Hippocampal formation (tissue), 2 donors: ENCODE measurements at regions not wholly inside any gene's neighbourhood (a gene's known extent, or its start where the extent isn't known, plus 50 kb on each side); places are given as distances from the start of the nearest gene placed in this dataset.
"Not testable (repeated sequence)": the region's sequence is repeated elsewhere in the genome, so short reads cannot be mapped to it uniquely, and the experiment has no call there.

Source experiments
- DNase-seq, 2 donors: peaks; one replicate each; lab custom pipeline; 2025; lab: John Stamatoyannopoulos, UW

DNA sequence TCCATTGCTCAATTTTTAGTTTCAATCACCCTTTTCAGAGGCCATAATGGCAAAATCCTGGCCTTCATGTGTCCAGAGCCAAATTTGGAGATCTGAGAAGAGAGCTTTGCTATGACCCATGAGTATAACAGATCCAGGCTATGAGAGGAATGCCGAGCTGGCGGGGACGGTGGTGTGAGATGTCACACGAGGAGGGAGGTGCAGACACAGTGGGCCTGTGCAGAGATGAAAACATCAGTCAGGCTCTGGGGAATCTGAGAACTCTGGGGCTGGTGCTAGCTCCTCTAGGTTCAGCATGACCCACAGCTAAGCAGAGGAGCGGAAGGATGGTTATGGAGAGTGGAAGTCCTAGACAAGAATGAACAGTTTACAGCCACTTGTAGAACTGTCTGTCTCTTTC is 398.3 kb upstream of the ATP10A start:
- no peak for DNase-seq

DNA sequence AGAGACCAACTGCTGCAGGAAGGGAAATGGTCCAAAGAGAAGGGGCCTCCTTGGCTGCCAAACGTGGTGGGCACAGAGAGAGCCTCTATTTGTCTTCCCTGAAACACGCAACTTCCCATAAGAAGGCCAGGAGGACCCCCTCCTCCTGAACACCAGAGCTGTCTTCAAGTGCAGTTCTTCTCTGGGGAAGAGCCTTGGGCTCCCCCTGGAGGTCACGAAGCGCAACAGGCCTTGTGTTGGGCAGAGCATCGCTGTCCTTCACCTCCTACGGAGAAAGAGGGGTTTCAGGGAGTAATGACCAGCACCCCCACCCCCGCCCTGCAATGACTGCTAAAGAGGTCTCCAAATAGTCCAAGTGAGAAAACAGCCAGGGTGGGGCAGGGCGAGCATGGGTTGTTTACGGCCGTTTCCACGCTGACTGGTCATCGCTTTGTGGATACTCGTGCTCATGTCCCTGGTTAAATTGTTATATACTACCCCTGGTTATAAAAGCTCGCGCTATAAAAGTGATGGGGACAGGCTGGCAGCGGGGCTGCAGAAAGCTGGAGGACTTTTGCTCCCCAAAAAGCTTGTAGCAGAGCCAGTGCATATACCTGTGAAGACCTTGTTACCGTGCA is 397.5 kb upstream of the ATP10A start:
- peak in 1 of 2 donors; percentile 5 for DNase-seq

DNA sequence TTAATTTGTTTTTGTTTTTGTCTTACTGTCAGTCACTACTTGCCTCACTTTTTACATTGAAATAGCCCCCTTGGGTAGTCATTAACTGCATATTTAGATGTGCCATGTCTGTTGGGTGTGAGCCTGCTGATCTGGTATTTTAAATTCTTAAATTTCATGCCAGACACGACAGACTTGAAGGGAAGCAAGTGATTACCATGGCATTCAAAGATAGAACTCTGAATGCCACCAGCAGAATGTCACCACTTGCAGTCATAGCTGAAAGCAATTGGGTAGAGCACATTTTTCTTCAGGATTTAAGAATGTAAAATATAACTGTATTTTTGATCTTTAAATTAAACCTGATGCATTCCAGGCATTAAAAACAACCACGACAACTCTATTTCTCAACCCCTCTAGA is 396.5 kb upstream of the ATP10A start:
- DNase-seq: no peak

DNA sequence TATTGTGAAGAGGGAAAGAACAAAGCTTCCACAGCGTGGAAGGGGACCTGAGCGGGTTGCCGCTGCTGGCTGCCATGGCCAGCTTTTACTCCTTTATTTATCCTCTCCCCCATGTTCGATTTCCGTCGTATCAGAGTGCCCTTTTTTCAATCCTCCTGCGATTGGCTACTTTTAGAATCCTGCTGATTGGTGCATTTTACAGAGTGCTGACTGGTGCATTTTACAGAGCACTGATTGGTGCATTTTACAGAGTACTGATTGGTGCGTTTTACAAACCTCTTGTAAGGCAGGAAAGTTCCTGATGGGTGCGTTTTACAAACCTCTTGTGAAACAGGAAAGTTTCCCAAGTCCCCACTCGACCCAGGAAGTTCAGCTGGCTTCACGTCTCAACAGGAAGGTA is 381.7 kb upstream of the ATP10A start:
- not testable (repeated sequence) for DNase-seq

DNA sequence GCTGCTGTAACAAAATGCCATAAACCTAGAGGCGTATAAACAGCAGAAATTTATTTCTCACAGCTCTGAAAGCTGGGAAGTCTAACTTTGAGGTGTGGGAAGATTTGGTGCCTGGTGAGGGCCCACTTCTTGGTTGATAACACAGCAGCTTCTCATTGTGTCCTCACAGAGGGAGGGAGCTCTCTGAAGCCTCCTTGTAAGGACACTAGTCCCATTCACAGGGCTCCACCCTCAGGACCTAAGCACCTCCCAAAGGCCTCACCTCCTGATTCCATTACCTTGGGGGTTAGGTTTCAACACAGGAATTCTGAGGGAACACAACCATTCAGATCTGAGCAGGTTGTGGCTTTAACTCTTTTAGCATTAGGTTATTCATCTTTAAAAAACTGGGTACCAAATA is 380.3 kb upstream of the ATP10A start:
- no peak for DNase-seq

DNA sequence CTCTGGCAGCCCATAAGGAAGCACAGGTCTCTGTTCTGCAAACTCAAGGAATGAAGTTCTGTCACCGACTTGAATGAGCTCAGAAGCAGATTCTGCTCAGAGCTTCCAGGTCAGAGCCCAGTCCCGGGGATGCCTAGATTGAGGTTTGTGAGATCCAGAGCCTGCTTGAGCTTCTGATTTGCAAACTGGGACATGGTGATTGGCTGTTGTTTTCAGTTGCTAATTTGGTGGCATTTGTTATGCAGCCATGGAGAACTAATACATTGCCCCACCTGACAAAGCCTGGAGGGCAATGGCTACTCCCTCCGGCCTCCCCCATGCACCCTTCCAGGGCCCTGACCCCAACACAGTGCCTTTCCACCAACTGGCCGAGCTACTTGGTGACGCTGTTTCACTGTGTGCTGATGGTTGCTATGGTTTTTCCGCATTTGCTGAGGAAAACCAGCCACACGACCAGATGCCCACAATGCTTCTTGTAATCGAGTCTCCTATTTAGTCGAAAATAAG is 379.5 kb upstream of the ATP10A start:
- no peak for DNase-seq

DNA sequence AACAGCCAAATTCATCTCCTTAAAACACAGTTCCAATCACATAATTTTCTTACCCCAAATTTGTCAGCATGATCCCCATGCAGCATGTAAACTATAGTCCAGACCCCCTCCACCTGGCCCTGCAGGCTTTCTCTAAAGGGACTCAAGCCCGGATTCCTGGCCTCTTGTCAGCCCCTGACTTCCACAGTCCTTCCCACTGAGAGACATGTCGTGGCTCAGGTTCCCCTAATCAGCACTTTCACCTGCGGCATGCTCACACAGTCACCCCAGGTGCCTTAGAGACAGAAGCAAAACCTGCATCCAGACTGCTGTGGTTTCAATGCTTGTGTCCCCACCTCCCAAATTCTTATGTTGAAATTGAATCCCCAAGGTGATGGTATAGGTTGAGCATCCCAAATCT is 372.7 kb upstream of the ATP10A start:
- DNase-seq: no peak

DNA sequence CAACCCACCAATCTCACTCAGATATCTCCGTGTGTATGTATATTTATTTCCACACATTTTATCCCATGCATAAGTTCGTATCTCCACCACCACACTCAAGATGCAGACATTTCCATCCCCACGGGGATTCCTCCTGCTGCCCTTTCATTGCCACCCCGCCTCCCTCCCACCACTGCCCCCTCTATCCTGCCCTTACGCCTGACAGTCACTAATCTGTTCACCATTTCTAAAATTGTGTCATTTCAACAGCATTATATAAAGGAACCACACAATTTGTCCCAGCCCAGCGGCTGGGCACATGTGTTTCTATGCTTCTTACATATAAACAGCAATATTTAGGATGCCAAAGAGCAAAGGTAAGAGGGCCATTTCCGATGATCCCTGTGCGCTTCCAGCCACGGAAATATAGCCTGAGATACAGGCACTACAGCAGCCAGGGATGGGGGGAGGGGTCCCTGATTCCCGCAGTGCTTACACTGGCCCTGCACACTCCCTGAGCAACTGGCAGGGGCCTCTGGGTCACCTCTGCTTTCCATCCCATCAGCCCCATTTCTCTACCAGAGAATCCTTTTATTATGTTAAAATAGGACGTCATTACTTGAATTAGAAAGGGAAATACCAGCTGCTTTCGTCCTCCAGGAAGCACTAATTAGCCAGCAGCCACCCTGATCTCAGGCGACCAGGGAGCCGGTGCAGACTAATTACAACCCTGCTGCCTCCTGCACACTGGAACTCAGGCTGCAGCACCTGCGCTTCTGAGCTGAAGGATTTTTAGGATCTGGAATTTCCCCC is 372.0 kb upstream of the ATP10A start:
- no peak for DNase-seq

DNA sequence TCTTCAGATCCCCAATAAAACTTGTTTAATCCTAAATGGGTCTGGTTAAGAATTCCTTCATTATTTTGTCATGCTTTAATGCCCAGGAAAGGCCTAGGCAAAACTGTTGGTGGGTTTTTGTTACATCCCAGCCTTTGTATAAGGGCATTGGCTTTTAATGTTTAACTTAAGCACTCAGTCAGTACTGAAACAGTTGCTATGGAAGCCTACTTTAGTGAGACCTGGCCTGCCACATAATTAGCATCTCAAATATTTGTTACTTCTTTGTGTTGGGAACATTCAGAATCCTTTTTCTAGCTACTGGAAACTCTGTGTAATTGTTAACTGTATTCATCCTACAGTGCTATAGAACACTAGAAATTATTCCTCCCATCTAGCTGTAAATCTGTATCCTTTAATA is 369.6 kb upstream of the ATP10A start:
- DNase-seq: no peak

DNA sequence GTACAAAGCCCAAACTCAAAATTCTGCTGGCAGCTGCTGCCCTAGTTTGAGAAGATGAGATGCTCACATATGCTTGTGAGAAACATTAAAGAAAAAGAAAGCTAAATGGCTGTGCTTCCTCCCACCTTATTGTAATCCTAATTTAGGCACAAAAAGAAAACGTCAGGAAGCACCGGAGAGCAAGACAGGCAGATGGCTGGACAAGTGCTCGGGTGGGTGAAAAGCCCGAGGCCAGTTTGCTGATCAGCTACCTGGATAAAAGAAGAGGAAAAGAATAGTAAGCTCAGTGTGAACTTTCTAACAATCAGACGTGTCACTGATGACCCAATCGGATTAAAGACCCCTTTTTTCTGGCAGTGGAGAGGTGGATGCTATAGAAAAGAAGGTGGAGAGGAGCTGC is 368.0 kb upstream of the ATP10A start:
- no peak for DNase-seq

DNA sequence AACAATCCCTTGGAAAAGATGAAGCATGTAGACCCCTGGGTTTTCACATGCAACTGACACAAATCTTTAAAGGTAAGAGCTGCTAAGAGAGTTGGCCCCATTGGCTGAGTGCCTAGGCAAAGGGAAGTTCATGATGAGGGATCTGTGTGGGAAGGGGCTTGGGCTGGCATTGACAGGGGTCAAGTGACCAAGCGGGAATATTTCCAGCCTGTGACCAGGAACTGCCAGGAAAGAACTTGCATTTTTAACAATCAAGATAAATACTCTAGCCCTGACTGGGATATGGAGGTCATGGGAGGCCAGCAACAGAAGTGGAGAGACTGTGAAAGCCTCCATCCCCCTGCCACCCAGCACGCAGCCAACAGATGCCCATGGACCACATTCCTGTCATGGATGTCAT is 361.1 kb upstream of the ATP10A start:
- no peak for DNase-seq

DNA sequence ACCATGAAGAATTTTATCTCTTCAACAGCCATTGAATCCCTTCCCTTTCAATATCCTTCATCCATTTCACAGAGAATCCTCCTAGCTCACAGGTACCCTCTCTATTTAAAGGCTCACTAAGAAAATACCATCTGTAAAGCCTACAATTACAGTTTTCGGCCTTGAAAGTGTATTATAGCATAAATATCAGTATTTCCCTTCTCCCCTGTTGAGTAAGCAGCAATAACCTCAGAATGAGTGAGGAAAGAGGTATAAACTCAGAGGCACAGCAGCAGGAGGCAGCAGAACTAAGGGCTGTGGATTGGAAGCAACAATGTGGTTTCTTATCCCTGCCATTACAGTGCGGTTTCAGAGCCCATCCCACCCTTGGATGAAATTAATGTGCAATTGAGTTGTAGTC is 360.6 kb upstream of the ATP10A start:
- no peak for DNase-seq

DNA sequence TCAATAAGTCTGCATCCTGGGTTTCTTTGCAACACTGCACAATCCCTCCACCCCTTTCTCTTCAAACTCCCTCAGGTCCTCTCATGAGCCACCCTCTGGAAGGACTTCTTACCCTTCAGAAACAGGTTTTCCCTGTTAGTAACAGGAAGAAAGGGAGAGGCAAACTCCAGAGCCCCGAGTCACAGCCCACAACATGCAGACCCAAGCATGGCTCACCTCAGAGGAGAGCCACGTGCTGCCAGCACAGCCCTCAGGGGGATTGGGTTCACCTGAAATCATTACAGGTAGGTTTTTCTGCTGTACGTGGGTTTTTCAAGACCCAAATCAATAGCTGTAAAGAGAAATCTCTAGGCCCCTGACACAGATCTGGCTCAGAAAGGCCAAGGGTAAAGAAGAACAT is 359.7 kb upstream of the ATP10A start:
- no peak for DNase-seq

DNA sequence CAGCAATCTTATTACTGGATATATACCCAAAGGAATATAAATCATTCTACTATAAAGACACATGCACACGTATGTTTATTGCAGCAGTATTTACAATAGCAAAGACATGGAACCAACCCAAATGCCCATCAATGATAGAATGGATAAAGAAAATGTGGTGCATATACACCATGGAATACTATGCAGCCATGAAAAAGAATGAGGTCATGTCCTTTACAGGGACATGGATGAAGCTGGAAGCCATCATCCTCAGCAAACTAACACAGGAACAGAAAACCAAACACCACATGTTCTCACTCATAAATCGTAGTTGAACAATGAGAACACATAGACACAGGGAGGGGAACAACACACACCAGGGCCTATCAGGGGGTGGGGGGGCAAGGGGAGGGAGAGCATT is 353.9 kb upstream of the ATP10A start:
- DNase-seq: not testable (repeated sequence)

DNA sequence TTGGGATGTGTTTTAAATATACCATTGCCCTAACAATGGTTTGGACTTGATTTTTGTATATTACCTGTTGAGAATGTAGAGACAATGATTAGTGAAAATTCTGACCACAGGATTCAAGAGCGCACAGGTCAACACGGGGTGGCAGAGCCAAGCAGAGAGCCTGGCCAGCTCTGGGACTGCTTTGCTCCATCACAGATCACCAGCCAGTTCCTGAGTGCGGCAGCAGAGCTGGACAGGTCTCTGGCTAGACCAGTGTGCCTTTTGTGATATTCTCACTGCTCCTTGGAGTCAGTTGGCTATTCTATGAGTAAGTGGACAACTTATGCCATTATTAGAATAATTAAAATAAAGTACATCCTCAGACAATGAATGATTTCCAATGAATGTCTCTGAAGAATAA is 351.2 kb upstream of the ATP10A start:
- no peak for DNase-seq

DNA sequence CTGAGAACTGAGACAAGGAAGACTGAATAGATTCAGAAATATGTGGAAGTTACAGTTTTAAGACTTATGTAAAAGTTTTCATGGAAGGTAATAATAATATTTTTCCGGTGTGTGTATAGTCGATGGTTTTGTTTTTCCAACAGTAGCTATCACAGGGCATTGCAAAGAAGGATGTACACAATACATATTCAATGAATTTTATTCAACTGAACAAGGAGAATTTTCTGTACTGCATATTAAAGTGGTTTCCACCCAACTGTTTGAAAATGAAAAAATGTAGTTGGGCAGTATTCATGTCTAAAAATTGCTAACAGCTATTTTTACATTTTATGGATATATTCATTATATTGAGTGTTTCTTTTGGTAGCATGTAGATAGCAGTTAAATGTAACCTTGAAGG is 350.3 kb upstream of the ATP10A start:
- DNase-seq: no peak

DNA sequence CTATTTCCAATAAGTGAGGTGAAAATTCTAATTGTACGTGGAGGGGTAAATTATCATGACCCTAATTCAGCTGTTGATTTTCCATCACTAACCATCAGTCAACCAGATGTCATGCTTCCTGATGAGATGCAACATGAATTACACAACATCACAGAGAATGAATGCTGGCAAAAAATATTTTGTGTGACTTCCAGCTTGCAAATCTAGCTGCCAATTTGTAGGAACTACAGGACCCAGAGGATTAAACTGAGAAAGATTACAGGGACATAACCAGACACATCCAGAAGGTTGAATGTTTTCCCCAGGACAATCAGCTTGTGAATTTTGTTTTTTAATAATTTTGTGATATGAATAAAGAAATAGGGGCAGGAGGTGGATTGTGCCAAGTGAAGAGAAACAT is 349.0 kb upstream of the ATP10A start:
- no peak for DNase-seq

DNA sequence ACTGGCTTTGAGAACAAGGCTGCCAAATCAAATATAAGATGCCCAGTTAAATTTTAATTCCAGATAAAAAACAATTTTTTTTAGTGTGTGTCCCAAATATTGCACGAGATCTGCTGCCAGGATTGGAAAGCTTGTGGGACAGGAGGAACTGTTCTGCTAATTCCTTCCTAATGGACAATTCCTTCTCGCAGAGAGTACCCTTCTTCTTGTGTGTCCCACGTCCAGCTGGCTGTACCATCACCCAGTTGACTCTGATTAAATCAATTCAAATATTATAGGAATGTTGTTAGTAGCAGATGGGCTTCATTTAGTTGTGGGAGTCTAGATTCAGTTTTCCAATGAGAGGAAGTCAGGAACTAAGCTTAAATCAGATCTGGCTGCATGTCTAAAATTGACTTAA is 347.9 kb upstream of the ATP10A start:
- DNase-seq: no peak

DNA sequence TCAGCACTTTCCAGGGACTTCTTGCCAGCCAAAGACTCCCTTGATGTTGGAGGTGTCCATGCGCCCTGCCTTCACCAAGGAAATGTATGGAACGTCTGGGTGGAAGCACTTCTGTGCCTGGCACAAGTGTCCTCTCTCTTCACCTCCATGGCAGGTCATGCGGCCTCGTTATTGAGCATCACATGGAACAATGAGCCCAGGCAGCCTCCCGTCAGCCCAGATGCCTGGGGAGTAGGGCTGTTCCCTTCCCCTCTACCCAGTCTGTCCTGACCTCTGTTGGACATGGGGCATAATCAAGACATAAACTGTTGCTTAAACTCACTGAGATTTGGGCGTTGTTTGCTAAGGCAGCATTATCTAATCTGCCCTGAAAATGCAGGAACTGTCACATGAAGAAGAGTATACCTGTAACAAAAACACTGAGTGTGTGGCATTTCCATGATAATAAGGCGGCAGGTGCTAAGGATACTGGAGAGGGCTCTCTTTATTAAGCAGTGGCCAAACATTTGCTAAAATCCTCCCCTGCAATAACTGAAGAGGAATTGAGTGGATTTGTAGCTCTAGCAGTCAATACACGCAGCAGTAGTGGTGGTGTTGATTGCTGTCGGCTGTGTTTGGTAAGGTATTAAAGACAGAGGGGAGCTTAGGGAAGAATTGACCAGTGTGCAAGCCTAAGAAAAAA is 338.2 kb upstream of the ATP10A start:
- no peak for DNase-seq

DNA sequence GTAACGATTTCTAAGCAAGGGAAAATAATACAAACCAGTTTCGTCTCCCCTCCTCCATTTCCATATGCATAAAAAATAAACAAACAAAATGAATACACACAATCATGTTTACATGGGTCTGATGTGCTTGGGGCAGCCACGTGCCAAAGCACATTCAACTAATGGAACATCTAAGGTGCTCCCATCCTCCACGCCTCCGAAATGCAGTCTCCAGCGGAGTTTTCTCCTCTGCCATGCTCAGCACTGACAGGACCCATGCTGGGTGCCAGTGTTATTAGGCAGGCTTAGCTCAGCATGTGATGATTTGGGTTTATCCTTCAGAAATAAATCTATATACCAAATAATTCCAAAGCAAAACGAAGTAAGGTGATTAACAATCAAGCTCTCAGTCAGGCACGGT is 337.3 kb upstream of the ATP10A start:
- no peak for DNase-seq

DNA sequence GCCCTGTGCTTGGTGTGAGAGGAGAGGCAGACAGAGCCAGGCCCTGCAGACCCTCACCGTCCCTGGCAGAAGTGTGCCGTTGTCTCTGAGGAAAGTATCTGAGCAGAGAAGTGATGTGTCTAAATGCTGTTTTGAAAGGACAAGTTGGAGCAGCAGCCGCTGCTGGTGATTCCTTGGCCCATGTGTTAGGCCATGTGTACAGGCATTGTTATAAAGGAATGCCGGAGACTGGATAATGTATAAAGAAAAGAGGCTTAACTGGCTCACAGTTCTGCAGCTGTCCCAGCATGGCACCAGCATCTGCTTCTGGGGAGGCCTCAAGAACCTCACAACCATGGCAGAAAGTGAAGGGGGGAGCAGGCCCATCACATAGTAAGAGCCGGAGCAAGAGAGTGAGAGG is 334.6 kb upstream of the ATP10A start:
- peak in 1 of 2 donors; percentile 19 for DNase-seq

DNA sequence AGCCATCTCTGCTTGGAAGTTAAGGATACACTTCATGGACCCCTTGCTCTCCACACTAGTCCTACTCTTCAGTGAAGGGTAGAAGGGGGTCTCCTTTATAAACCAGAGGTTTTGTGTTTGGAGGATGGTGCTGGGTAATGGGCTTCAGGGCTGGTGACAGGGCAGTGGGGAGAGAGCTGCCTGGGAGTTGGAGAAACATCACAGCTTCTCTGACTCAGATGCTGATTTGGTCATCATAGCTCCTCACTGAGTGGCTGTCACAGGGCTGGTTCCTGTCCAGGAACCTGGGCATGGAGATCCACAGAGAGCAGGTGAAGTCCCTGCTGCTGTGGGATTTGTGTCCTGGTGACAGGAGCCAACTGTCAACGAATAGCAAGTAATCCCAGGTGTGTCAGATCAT is 333.9 kb upstream of the ATP10A start:
- no peak for DNase-seq

DNA sequence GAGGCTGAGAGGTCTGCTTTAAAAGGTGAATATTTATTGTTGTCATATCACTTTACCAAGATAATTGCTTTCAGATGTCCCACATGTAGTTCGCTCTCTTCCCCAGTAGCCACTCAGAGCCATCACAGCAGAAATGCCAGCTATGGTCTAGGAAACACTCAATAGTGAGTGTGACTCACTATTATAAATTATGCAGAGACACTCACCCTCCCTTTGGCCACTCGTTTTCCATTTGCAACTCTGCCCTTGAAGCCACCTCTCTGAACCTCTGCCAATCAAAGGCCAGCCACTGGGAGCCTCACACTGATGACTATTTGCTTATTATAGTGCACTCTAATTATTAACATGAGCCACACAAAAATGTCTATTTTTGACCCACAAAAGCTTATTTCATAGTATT is 328.1 kb upstream of the ATP10A start:
- no peak for DNase-seq
